H1 (cell line): ENCODE measurements at regions not wholly inside any gene's neighbourhood (a gene's known extent, or its start where the extent isn't known, plus 50 kb on each side); places are given as distances from the start of the nearest gene placed in this dataset.

ENCODE experiments used
- CHD2 ChIP-seq: IDR thresholded peaks from 2 replicates; pipeline ENCODE4 v1.6.1; 2012; ENCODE audit warnings: low read length, improper control_type of control experiment
- CHD7 ChIP-seq: fragments of 300-600 bp; sonication (generic); IDR thresholded peaks from 2 replicates; pipeline ENCODE4 v1.7.1; 2012; ENCODE audit warnings: low read length, moderate library complexity, mild to moderate bottlenecking, inconsistent platforms; ENCODE audit not compliant: insufficient replicate concordance
- SP2 ChIP-seq: IDR thresholded peaks from 2 replicates; pipeline ENCODE4 v1.6.1; 2012; ENCODE audit warnings: mild to moderate bottlenecking, low read length, inconsistent platforms
- YY1 ChIP-seq: IDR thresholded peaks from 2 replicates; pipeline ENCODE4 v1.6.1; 2011; ENCODE audit warnings: low read depth, mild to moderate bottlenecking, low read length

GRCh38 chr5:104088876-104089778 is 526.5 kb upstream of the NUDT12 start (continued):
- TF ChIP-seq CHD7 (no peak), SP2 (no peak), YY1 (no peak), CHD2 (no peak)
